MV-4-11 (cell line): ENCODE measurements at regions not wholly inside any gene's neighbourhood (a gene's known extent, or its start where the extent isn't known, plus 50 kb on each side); places are given as distances from the start of the nearest gene placed in this dataset.
"Not testable (repeated sequence)": the region's sequence is repeated elsewhere in the genome, so short reads cannot be mapped to it uniquely, and the experiment has no call there.

Experiments
- DNase-seq: peaks from one replicate; lab custom pipeline; 2025; lab: John Stamatoyannopoulos, UW

DNA sequence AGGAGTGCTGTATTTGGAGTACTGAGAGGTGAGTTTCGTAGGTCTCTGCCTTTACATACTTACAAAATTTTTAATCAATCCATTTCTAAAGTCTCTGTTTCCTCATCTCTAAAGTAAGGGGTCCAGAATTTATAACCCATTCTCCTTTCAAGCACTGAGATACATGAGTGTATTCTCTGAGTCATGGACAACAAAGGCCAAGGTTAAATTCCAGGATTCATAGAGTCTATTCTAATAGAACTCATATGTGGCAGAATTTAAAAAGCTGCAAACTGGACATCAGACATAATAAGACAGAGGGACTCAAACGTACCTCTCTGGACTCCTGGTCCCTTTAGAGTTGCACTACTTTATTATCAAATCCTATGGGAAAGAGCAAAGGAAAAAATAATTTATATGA is 112.5 kb upstream of the SLIT3 start:
- DNase-seq, result no peak

DNA sequence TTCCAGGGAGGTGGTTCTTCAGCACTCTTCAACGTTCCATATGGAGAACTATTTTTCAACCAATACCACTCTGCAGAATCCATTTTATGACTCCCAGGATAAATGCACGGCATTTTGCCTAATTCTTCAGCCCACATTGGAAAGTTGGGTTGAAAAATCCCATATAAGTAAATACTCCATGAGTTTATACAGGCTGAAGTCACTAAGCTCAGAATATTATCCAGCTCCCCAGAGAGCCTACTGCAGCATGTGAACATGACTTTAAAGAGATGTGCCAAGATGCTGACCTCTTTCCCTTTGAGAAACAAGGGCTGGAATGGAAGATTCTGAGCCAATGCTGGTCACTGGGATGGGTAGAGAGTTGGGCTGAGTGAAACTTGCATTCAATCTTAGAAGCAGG is 111.9 kb upstream of the SLIT3 start:
- DNase-seq, result no peak

DNA sequence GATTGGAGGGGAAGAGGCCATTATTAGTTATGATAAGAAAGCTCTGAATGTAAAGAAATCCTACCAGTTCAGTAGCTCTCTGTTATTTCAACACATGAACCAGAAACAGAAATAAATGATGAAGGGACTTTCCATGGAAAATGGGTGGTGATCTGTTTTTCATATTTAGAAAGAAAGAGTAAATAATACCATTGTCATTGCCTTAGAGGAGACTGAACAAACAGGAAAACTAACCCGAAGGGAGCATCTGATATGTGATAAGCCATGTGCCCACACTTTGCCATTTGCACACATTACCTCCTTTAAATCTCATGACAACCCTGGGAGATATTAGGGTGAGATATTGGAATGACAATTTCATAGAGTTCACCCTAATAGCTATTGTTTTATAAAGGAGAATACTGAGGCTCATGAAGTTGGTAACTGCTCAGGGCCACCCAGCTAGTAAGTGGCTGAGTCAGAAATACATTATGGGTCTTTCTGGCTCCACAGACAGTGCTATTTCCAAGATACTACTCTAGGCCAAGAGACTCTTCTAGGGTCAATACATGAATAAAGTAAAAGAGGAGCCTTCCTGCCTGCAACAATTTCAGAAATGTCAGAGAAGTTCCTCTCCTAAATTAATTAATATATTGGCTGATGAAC is 111.0 kb upstream of the SLIT3 start:
- DNase-seq, result no peak

DNA sequence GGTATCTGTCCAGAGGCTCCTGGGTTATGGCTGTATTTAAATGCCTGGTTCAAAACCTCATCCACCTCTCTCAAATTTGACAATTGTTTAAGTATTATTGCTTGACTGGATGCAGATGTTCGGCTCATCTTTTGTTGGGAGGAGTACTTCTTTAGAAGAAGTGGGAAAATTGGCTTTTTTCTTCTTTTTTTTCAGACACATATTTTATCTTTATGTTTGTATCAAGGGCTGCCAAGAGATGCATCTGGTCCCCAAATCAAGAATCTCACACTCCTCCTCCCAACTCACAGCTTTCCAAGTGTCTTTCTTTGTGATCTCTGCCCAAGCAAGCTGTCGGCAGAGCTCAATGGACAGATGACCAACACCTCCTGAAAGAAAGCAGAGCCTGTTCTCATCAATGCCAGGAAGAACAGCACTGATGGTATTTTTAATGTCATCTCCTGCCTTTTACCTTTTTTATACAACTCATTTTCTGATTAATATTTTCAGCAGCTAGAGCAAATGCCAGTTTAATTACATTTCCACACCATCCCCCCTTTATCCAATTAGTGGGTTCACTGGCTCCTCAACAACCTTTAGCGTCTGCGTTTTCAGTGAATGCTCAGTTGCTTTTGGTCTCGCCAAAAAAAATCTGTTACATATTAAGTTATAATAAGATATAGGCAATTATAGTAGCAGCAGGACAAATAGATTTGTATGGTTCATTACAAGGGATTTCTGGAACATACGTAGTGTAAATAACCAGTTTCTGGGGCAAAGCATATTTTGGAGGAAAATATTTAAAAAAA is 110.3 kb upstream of the SLIT3 start:
- no peak for DNase-seq

DNA sequence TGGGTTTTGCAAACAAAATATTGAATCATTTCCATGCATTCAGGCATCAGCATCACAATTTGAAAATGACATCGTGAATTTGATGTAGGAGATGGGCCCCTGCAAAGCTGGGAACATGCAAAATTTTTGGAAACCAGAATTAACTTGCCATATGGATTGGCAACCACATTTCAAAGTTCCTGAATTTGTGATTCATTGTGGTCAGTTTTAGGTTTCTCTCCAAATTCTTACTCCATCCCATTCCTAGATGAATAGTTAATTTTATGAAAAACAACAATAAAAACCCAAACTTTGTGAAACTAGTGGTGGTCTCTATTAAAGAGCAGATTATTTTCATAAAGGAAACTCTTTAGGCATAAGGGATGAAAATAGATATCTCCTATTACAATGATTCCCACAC is 107.8 kb upstream of the SLIT3 start:
- no peak for DNase-seq

DNA sequence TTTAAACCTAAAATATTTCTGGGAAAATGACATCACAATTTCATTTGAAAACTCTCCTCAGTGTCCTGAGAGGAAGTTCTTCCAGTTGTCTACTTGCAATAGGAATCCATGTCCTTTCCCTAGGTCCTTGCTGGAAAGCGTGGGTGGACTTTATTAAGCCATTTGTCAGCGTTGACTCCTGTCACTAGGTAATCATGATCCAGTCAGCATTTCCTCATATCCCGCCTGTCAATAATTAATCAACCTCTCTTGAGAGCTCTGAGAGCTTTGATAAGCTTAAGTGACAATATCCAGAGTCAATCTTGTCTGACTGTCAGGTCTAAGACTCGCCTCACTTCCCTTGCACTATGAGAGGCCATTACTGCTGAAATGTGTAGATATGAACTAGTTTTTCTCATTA is 107.2 kb upstream of the SLIT3 start:
- no peak for DNase-seq

DNA sequence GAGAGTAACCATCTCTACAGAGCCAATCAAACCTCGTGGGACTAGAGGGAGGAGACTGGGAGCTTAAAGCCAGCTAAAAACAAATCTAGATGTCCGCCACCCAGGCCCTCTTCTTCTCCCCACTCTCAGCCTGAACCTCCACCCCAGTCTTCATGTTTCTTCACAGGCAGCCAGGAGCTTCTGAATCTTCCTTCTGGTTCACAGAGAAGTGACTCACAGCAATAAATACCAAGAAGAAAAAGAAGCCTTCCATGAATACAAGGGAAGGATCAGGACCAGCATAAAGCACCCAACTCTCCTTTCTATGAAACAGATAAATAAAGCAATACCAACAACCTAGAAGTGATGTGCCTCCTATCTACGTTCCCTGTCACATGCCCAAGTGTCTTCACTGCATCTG is 103.3 kb upstream of the SLIT3 start:
- no peak for DNase-seq

DNA sequence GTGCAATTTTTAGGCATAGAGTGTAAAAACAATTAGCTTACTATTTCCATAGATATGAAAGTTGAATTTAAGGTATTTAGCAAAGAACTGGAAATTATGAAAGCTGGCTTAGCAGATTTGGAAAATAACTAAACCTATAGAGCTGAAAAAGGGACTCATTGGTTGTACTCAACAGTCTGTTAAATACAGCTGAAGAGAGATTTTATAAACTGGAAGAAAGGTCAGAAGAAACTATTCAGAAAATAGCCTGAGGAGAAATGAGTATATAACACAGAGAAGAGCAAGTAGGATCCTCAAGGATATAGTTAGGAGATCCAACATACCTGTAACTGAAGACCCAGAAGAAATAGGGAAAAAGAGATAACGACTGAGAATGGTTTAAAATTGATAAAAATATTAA is 97.6 kb upstream of the SLIT3 start:
- DNase-seq, result no peak

DNA sequence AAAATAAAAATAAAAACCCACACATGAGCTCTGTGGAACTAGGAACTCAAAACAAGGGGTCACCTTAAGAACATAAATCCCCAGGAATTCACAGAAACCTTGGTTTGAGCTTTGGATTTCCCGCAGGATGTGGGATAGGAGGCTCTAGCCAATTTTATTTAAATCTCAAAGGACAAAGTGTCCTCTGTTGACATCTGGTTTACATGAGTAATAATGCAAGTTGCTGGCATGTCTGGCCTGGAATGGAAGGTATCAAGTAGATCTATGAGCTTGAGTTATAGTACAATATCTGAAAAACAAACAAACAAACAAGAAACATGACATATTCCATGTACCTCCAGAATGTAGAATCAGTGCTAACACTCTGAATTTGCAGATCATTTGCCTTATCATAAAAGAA is 94.2 kb upstream of the SLIT3 start:
- DNase-seq, result no peak

DNA sequence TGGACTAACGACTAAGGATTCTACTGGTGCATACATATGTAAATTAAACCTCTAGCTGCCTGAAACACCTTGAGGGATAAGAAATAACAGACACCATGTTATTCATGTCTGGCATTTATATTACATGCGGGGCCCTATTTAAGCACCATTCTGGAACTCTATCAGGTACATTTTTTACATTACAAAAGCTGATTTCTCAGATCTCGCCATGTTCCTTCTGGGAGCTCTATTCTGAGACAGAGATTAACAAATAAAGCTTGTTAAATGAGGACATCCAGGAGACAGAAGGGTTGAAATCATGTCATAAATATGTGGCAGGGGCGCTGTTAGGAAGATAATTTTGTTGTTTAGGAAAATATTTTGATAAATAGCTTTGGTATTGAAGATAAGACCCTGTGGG is 93.4 kb upstream of the SLIT3 start:
- no peak for DNase-seq

DNA sequence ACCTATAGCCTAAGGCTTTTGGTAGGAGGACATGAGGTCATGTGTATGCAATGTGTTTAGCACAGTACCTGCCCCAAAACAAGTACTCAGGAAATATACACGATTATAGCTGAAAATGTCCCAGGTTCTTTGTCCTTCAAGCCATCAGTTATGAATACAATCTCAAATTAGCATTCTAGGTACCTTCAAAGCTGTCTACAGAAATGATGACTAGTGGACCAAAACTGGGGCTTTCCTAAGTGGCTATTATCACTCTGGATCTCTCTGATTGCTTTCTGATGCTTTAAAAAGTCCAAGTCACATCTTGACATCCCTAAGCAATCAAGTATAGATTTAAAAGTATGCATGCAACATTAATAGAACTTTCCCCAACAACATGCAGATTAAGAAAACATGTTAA is 93.0 kb upstream of the SLIT3 start:
- no peak for DNase-seq

DNA sequence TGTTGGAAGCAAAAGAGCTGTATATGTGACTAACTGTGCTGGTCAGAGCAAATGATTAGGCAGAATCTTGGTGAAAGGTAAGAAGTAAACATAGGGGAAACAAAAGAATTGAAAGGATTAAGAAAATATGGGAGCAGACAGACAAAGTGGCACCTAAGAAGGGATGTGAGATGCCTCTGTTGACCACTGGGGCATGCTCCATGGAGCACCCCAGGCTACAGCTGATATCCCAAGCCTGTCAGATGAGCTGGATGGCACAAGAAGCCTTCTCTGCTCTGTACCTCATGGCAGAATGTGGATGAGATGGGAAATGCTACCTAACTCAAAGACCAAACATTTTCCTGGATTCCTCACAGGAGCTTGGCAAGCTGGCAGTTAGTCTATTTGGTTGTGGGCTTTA is 89.3 kb upstream of the SLIT3 start:
- no peak for DNase-seq

DNA sequence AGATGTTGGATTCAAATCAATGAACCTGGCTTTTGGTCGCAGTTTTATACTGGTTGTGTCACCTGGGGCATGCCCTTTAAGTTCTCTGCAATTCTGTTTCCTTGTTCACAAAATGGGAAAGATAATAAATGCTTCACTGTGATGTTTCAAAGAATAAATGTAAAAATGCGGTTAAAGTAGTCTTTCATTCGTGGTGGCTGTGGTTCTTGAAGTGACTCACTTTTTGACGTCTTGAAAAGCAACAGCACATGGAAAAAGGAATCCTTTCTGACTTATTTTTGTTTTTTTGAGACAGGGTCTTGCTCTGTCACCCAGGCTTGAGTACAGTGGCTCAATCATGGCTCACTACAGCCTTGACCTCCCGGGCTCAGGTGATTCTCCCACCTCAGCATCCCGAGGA is 88.4 kb upstream of the SLIT3 start:
- DNase-seq, result no peak

DNA sequence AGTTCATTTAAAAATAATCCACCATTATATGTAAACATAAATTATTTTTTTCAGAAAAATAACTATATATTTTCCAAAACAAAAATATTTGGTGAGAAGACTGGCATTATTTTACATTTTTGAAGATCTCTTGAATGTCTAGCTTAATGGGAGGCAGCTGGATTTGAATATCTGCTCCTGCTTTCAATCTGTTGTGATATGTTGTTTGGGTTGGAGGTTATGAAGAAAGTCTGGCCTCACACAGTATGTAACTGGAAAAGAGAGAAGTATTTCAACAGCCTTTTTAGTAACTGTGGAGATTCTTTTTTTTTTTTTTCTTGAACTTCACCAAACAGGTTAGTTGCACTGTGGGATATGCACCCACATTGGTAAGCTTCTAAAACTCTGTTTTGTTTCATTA is 84.7 kb upstream of the SLIT3 start:
- DNase-seq, result no peak

DNA sequence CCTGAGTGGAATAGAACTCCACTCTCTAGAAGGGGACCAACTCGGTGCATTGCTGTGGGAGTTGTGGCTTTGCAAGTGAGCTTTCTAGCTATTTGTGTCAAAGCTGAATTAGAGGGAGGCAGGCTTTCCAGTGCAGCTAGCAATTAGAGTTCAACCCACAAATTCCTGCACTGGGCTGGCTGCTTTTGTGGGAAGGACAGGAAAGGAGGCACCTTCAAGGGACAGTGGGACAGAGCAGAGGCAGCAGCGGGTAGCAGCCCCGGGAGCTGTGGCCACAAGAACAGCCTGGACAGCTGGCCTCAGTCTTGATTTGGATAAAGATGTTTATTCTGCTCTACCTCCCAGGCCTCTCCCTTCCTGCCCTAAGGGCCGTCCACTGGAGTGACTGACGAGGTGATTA is 83.7 kb upstream of the SLIT3 start:
- DNase-seq, result no peak

DNA sequence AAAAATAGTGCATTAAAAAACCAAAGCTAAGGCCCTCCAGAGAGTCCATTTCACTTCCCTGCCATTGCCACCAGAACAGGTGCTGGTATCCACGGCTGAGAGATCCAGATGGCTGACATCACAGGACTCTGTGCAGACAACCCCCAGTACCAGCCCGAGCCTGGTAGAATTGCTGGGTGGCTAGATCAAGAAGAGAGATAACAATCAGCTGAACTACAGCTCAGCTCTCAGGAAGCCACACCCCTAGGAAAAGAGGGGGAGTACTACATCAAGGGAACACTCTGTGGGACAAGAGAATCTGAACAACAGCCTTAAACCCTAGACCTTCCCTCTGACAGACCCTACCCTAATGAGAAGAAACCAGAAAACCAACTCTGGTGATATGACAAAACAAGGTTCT is 73.8 kb upstream of the SLIT3 start:
- no peak for DNase-seq

DNA sequence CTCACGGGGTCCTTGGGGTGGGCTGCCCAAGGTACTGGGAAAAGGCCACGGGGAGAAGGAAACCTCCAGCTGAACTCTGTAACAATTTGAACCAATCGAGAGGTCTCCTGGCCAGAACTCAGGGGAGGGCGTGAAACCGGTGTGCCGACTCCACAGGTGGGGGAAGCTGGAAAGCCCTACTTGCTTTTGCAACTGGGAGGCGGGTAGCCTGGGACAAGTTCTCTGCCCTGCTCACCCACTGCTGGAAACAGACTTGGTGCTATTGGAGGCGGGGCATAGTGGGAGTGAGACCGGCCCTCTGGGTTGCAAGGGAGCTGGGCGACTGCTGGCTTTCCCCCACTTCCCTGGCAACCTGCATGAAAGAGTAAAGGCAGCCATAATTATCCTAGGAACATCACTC is 73.2 kb upstream of the SLIT3 start:
- no peak for DNase-seq

DNA sequence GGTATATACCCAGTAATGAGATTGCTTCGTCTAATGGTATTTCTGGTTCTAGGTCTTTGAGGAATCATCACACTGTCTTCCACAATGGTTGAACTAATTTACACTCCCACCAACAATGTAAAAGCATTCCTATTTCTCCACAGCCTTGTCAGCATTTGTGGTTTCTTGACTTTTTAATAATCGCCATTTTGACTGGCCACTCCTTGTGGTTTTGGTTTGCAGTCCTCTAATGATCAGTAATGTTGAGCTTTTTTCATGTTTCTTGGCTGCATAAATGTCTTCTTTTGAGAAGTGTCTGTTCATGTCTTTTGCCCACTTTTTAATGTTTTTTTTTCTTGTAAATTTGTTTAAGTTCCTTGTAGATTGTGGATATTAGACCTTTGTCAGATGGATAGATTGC is 70.9 kb upstream of the SLIT3 start:
- not testable (repeated sequence) for DNase-seq

DNA sequence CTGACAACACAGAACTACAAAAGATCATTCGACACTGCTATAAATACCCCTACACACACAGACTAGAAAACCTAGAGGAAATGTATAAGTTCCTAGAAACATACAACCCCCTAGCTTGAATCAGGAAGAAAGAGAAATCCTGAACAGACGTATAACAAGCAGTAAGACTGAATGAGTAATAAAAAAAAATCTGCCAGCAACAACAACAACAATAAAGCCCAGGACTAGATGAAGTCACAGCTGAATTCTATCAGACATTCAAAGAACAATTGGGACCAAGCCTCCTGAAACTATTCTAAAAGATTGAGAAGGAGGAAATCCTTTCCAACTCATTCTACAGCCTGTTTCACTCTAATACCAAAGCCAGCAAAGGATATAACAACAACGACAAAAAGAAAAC is 68.2 kb upstream of the SLIT3 start:
- no peak for DNase-seq

DNA sequence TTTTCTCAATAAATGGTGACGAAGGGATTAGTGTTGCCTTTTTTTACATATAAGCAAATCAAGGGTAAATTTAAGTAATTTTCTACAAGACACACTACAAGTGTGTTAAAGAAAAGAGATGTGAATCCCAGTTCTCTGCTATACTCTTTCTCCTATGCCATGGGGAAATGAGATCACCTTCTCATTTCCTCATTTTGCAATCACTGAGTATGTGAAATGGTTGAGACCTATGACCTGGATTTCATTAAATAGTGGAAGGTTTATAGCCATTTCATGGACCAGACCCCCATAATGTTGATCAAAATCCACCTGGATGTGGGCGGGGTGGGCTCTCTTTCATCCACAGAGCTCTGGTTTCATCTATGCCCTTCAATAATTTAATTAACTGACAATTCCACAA is 66.9 kb upstream of the SLIT3 start:
- no peak for DNase-seq

DNA sequence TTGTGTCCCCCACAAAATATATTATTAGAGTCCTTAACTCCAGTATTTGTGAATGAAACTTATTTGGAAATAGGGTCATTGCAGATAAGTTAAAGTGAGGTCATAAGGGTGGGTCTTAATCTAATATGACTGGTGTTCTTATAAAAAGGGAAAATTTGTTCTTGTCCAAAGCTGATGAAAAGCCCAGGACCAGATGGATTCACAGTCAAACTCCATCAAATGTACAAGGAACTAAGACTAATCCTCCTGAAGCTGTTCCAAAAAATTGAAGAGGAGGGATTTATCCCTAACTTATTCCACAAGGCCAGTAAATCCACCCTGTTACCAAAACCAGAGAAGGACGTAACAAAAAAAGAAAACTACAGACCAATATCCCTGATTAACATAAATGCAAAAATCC is 56.4 kb upstream of the SLIT3 start:
- no peak for DNase-seq

DNA sequence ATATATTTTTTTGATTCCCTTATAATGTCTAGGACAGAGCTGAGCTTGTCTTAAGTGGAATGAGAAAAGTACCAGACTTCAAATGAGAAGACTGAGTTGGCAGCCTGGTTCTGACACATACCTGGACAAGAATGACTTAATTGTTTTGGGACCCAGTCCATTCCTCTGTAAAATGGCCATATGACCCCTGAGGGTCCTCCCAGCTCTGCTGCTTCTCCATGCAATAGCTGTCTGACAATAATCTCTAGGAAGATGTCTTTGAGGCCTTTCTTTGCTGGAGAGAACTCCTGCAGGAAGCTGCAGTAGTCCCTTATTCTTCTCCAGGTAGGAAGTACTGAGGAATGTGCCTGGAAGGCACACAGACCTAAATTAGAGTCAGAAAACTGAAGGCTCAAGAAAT is 55.9 kb upstream of the SLIT3 start:
- DNase-seq, result no peak

DNA sequence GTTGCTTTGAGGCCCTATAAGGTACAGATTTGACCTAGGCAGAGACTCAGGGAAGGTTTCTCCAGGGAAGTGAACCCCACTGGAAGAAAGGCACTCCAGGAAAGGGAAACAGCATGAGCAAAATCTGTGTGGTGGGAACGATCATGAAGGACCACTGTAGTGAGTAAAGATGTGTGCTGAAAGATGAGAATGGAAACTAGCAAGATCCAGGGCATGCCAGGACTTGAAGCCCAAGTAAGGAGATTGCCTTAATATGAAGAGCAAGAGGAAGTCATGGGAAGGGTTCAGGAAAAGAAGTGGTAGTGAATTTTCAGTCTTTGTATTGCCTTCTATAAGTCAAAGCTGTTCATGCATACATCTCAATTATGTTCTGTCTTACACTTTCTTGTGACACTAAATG is 55.2 kb upstream of the SLIT3 start:
- DNase-seq, result no peak

DNA sequence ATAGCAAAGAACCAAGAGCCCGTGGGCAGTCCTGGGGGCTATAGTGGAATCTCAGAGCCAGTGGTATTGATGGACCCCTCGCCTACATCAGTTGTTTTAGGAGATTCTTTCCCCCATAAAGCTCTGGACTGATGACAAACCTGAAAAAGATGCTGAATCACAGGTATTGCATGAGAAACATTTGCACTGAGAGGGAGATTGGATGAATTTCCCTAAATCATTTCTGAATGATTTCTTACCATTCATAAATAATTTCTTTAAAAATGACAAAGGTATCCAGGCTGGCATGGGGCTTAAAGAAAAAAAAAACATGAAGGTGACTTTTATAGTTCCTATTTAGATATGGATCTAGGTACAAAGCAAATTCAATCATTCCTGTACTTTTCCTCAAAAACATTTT is 54.0 kb upstream of the SLIT3 start:
- no peak for DNase-seq
